ENCODE measurements at regions not wholly inside any gene's neighbourhood (a gene's known extent, or its start where the extent isn't known, plus 50 kb on each side); places are given as distances from the start of the nearest gene placed in this dataset.
"Not testable (repeated sequence)": the region's sequence is repeated elsewhere in the genome, so short reads cannot be mapped to it uniquely, and the experiment has no call there.

- no peak for DNase-seq (ENCODE audit: low spot score)
Measured at GRCh38 chr2:16200554-16201193, 260.3 kb downstream of the MYCN start.

GRCh38 chr2:16199882-16200553, 259.7 kb downstream of the MYCN start:
- DNase-seq (ENCODE audit: low spot score), result no peak

GRCh38 chr2:16199241-16199640, 258.9 kb downstream of the MYCN start:
- DNase-seq (ENCODE audit: low spot score), result not testable (repeated sequence)

GRCh38 chr2:16198166-16198912, 258.0 kb downstream of the MYCN start:
- no peak for DNase-seq (ENCODE audit: low spot score)

GRCh38 chr2:16197504-16198147, 257.3 kb downstream of the MYCN start:
- DNase-seq (ENCODE audit: low spot score), result no peak

- no peak for DNase-seq (ENCODE audit: low spot score)
Measured at GRCh38 chr2:16196687-16197503, 256.5 kb downstream of the MYCN start.

- DNase-seq (ENCODE audit: low spot score), result no peak
Measured at GRCh38 chr2:16195681-16196070, 255.3 kb downstream of the MYCN start.

- DNase-seq (ENCODE audit: low spot score), result no peak
Measured at GRCh38 chr2:16194931-16195680, 254.8 kb downstream of the MYCN start.

- no peak for DNase-seq (ENCODE audit: low spot score)
Measured at GRCh38 chr2:16194530-16194929, 254.2 kb downstream of the MYCN start.

GRCh38 chr2:16194096-16194390, 253.7 kb downstream of the MYCN start:
- no peak for DNase-seq (ENCODE audit: low spot score)

GRCh38 chr2:16192416-16193216, 252.3 kb downstream of the MYCN start:
- no peak for DNase-seq (ENCODE audit: low spot score)

- no peak for DNase-seq (ENCODE audit: low spot score)
Measured at GRCh38 chr2:16191431-16192200, 251.3 kb downstream of the MYCN start.

GRCh38 chr2:16190446-16191270, 250.3 kb downstream of the MYCN start:
- no peak for DNase-seq (ENCODE audit: low spot score)

- no peak for DNase-seq (ENCODE audit: low spot score)
Measured at GRCh38 chr2:16189836-16190160, 249.4 kb downstream of the MYCN start.

- DNase-seq (ENCODE audit: low spot score), result no peak
Measured at GRCh38 chr2:16189029-16189835, 248.9 kb downstream of the MYCN start.

GRCh38 chr2:16188261-16188890, 248.0 kb downstream of the MYCN start:
- DNase-seq (ENCODE audit: low spot score), result no peak

- DNase-seq (ENCODE audit: low spot score), result no peak
Measured at GRCh38 chr2:16187482-16187817, 247.1 kb downstream of the MYCN start.
